ENCODE measurements at regions not wholly inside any gene's neighbourhood (a gene's known extent, or its start where the extent isn't known, plus 50 kb on each side); places are given as distances from the start of the nearest gene placed in this dataset.
"Not testable (repeated sequence)": the region's sequence is repeated elsewhere in the genome, so short reads cannot be mapped to it uniquely, and the experiment has no call there.

DNA sequence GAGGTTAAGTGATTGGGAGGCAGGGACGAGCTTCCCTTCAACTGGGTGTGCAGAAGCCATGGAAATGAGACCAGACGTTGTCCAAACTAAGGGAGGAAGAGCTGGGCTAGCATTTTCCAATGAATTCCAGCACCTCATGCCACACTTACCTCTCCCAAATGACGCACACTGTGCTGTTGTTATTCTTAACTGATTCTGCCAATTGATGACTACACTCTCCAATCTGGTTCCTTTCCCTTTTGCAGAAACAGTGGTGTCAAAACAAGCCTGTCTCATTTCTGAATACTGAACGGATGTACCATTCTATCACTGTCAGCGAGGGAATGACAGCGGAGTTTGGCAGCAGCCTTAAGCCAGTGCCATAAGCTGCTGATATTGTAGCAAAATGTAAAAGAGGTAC is 380.5 kb upstream of the HNRNPA3 start:
- no peak for DNase-seq (ENCODE audit: extremely low read depth in 1 of 2, low read depth in 1 of 2)

- no peak for DNase-seq (ENCODE audit: extremely low read depth in 1 of 2, low read depth in 1 of 2)
Measured at GRCh38 chr2:176833671-176834070, 378.9 kb upstream of the HNRNPA3 start.

- no peak for DNase-seq (ENCODE audit: extremely low read depth in 1 of 2, low read depth in 1 of 2)
Measured at GRCh38 chr2:176834226-176834625, 378.4 kb upstream of the HNRNPA3 start.

GRCh38 chr2:176843208-176843607 is 369.4 kb upstream of the HNRNPA3 start:
- DNase-seq (ENCODE audit: extremely low read depth in 1 of 2, low read depth in 1 of 2) = no peak

DNA sequence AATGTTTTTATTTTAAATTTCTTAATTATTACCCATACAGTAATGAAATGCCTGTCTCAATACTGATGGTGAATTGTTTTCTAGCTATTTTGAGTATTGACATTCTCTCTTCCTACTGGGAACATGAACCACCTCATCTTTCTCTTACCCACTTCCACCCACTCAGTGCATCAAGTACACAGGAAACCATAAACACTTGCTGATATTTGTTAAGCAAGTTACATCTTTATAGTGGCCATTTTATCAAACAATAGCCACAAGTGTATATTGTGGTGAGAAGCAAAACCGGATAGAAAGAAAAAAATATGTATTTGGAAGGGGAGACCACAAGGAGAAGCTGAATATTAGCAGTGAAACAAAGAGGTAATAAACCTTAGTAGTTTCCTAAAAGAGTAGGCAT is 368.1 kb upstream of the HNRNPA3 start:
- no peak for DNase-seq (ENCODE audit: extremely low read depth in 1 of 2, low read depth in 1 of 2)

DNA sequence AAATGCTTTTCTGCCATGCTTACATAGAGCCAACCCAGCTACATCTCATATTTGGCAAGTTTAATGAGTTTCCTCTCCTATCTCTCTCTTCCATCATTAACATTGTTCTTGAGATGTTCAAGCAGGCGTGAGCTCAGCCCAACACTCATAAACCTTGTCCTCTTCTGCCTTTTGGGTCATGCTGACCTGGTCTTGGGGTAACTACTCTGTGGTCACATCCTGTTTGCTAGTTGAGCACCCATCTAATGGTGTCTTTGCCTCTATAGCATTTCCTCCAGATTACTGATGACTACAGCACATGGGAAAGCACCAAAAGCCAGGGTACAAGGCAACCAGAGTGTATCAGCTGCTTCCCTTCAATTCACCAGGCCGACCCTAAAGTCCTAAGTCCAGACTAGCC is 366.9 kb upstream of the HNRNPA3 start:
- DNase-seq (ENCODE audit: extremely low read depth in 1 of 2, low read depth in 1 of 2) = no peak

- DNase-seq (ENCODE audit: extremely low read depth in 1 of 2, low read depth in 1 of 2) = no peak
Measured at GRCh38 chr2:176847575-176847974, 365.0 kb upstream of the HNRNPA3 start.

- DNase-seq (ENCODE audit: extremely low read depth in 1 of 2, low read depth in 1 of 2) = no peak
Measured at GRCh38 chr2:176848844-176849243, 363.8 kb upstream of the HNRNPA3 start.

DNA sequence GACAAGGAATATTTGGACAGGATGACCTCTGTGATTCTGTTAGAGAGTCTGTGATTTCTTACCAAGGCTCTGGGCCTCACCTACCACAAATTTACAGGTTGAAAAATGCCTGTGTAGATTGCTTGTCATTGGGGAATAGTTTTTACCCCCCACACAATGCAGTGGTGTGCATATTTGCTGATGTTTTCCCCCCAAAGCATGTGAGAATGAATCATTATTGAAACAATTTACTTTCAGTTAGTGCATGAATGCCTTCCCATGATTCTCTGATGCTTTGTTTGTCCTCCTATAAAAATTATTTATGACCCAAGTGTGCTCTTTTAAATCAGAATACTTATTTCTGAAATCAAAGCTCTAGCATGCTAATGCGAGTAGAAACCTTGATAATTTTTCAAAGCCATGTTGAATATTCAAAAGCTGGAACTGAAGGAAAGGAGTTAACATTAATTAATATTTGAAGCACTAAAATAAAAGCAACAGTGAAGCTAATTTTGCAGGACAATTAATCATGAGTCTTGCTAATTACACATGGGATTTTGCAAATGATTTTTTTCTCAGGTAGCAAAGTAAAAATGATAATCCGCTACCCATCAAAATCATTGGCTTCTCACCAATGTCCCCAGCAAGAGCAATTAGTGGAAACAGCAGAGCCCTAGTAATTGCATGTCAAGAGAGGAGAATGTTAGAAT is 361.2 kb upstream of the HNRNPA3 start:
- no peak for DNase-seq (ENCODE audit: extremely low read depth in 1 of 2, low read depth in 1 of 2)

GRCh38 chr2:176851889-176852483 is 360.6 kb upstream of the HNRNPA3 start:
- no peak for DNase-seq (ENCODE audit: extremely low read depth in 1 of 2, low read depth in 1 of 2)

DNA sequence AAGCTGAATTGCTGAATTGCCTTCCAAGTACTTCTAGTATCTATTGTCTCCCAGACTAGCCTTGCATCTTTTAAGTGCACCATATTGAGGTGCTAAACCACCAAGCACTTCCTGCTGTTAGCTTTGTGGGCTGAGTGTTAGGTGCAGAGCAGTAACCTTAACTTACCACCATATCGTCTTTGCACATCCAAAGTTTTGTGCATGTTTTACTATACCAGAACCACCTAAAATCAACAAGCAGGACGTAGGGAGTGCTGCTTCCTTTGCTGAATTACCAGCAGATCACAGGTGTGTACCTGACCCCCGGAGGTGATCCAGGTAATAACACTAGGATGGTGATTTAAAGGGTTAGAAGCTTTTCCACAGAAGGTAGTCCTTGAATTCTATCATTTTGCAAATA is 359.9 kb upstream of the HNRNPA3 start:
- DNase-seq (ENCODE audit: extremely low read depth in 1 of 2, low read depth in 1 of 2) = peak in 1 of 2 donors; percentile 1

GRCh38 chr2:176854062-176854461 is 358.5 kb upstream of the HNRNPA3 start:
- no peak for DNase-seq (ENCODE audit: extremely low read depth in 1 of 2, low read depth in 1 of 2)

GRCh38 chr2:176854878-176855277 is 357.7 kb upstream of the HNRNPA3 start:
- no peak for DNase-seq (ENCODE audit: extremely low read depth in 1 of 2, low read depth in 1 of 2)

DNA sequence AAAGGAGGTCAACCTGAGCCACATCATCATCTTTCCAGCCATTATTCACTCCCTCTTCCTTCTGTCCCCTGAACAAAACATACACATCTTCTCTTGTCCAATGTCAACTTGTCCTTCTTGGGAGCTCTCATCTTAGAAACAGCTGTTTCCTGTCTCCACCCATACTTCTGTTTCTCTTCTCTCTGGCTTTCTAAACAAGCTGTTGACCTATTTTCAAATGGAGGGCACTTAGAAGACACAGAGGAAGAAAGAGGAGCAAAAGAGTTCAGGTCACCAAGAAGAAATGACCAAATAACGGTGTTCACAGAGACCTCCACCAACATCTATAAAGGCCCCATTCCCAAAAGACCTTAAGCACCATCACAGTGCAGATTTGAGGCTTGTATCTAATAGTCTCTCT is 355.9 kb upstream of the HNRNPA3 start:
- no peak for DNase-seq (ENCODE audit: extremely low read depth in 1 of 2, low read depth in 1 of 2)

DNA sequence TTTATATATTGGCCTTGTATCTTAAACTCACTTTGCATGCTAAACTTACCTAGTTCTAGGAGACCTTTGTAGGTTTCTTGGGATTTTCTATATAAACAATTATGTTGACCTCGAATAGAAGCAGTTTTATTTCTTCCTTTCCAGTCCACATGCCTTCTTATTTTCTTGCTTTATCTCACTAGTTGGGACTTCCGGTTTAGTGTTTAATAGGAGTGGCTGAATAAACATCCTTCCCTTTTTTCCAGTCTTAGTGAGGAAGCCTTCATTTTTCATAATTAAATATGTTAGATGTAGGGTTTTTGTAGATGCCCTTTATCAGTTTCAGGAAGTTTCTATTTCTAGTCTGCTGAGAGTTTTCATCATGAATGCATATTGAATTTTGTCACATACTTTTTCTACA is 347.3 kb upstream of the HNRNPA3 start:
- no peak for DNase-seq (ENCODE audit: extremely low read depth in 1 of 2, low read depth in 1 of 2)

- no peak for DNase-seq (ENCODE audit: extremely low read depth in 1 of 2, low read depth in 1 of 2)
Measured at GRCh38 chr2:176872406-176872805, 340.2 kb upstream of the HNRNPA3 start.

DNA sequence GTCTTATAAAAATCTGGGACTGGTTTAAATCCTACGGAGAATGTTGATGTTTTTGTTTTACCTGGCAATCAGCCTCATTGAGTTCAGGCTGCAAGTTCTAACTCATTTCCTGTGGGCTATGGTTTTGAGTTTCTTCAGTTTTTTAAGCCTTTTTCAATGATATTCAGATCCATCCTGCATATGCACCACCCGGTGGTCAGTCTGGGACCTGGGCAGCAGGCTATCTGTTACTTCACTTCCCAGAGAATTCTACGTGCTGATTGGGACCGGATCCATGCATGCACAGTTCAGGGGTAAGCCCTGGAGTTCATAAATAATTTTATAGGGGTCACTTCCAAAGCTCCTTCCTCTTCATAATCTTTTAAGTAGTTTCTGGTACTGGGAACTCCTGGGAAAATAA is 339.2 kb upstream of the HNRNPA3 start:
- no peak for DNase-seq (ENCODE audit: extremely low read depth in 1 of 2, low read depth in 1 of 2)

DNA sequence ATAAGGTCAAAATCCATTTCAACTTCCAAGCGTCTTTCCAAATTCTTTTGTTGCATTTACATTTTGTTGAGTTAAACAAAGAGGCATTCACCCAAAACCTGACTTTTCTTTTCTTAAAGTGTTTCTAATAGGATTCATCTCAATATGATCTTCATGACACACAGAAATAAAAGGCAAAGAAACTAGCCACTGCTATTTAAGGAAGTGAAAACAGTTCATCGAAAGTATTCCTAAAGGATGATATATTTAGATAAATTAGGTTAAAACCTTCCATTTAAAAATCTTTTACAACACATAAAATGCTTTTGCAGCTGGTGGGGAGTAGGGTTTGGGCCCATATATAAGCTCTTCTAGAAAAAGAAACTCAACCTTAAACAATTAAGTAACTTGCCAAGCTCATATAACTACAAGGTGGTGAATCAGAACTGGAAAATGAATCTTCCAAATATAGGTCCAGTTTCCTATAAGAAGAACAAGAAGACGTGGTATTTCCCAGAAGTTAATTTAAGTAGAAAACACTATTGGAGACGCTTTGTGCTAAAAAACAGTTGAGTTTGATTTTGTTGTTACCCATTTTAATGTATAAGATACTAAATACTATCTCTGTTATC is 336.0 kb upstream of the HNRNPA3 start:
- no peak for DNase-seq (ENCODE audit: extremely low read depth in 1 of 2, low read depth in 1 of 2)

DNA sequence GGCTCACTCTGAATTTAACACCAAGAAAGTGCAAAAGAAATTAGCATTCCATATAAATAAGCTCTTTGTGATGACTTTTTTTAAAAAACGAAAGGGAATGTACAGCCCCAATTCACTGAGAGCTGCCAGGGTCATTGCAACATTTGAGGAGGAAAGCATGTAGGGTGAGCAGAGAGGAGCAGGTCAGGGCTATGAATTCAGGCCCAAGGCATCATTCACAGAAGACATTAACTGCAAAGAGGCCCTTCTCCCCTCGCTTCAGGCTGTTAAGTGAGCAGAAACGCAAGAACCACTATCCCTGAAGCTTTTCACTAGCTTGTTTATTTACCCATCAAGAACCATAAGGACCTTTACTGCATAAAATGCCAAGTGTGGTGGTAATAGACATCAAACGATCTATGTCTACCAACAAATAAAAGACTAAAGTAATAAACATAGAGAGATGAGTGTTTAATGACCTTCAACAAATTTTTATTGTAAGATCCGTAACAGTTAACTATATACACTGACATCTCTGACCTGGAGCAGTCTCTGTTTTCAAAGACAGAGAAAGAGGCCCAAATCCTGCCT is 333.1 kb upstream of the HNRNPA3 start:
- DNase-seq (ENCODE audit: extremely low read depth in 1 of 2, low read depth in 1 of 2) = no peak

DNA sequence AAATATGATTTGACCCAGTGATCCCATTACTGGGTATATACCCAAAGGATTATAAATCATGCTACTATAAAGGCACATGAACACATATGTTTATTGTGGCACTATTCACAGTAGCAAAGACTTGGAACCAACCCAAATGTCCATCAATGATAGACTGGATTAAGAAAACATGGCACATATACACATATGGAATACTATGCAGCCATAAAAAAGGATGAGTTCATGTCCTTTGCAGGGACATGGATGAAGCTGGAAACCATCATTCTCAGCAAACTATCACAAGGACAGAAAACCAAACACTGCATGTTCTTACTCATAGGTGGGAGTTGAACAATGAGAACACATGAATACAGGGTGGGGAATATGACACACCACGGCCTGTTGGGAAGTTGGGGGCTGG is 330.5 kb upstream of the HNRNPA3 start:
- not testable (repeated sequence) for DNase-seq (ENCODE audit: extremely low read depth in 1 of 2, low read depth in 1 of 2)

DNA sequence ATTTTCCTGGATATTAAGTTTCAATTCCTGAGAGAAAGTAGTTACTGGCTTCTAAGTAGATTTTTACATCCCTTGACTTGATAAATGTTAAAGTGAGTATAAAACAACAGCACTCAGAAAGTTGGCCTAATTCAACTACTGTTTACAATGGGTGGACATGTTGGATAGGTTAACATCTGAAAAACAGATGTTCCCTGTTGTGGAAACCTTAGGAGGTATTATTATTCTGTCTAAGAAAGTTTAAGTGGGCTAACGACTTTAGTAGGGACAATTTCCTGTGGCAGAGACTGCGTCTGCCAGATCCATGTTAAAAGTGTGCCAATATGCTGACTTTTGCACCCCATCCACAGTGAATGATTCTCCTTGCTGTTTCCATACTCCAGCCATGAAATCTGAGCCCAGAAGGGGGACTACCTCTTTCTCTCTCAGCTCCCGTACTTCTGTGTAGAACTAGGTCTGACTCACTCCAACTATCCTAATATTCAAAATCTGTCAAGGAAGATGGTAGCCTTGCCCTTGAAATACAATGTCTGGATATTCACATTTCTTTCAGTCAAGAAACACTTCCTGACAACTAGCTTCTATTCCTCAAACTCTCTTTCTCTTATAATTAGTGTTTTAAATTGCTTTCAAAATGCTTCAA is 327.5 kb upstream of the HNRNPA3 start:
- no peak for DNase-seq (ENCODE audit: extremely low read depth in 1 of 2, low read depth in 1 of 2)

DNA sequence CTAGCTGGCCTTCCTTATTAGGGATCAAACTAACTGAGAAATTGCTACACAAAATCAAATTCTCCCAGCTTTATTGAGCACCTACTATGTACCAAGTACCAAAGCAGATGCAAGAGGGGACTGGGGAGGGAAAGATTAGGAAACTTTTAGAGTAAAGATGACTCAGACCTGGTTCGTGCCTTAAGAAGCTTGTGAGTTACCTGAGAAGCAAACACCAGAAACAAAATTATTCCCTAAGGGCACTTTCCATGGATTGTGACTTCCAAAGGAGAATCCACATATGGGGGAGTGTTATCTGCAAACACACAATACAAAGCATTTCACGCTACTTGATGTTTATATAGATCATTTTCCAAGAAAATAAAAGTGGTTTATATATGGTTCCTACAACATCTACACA is 326.9 kb upstream of the HNRNPA3 start:
- DNase-seq (ENCODE audit: extremely low read depth in 1 of 2, low read depth in 1 of 2) = no peak

Data from stimulated activated CD8-positive, alpha-beta memory T cell treated with anti-CD3 and anti-CD28 coated beads, Interleukin-7, amount 100 ng/mL, for 48 hours (primary cell).